PFSK-1 (cell line): ENCODE measurements at regions not wholly inside any gene's neighbourhood (a gene's known extent, or its start where the extent isn't known, plus 50 kb on each side); places are given as distances from the start of the nearest gene placed in this dataset.

ENCODE experiments used
- FOXP2 ChIP-seq: optimal IDR thresholded peaks from 2 replicates; pipeline ENCODE3; 2011; ENCODE audit warnings: borderline replicate concordance, control low read depth, inconsistent platforms; ENCODE audit not compliant: insufficient read depth; ENCODE audit errors: extremely low read length, extremely low read depth
- POLR2AphosphoS5 ChIP-seq: IDR thresholded peaks from 2 replicates; pipeline ENCODE4 v1.6.1; 2012; ENCODE audit warnings: low read depth, mild to moderate bottlenecking, control low read depth, low read length, moderate library complexity
- REST ChIP-seq, 2 experiments: IDR thresholded peaks; 2 replicates each; pipeline versions ENCODE4 v1.6.1 to v1.8.0; 2011 to 2012; ENCODE audit warnings: low read depth in 2 of 2, low read length in 2 of 2, control low read depth in 1 of 2, inconsistent platforms in 1 of 2, mild to moderate bottlenecking in 1 of 2, moderate library complexity in 1 of 2; ENCODE audit not compliant: insufficient read depth in 1 of 2
- TAF1 ChIP-seq: IDR thresholded peaks from 2 replicates; pipeline ENCODE4 v1.6.1; 2012; ENCODE audit warnings: low read length, control low read depth, borderline replicate concordance; ENCODE audit not compliant: insufficient read depth

- TF ChIP-seq POLR2AphosphoS5 (no peak), FOXP2 (no peak), TAF1 (no peak), REST (IDR thresholded peaks at IDR 0.05; ENCODE audit: insufficient read depth in 1 of 2, low read depth in 2 of 2, low read length in 2 of 2) (no peak)
Measured at GRCh38 chr9:13487071-13487470, 207.6 kb upstream of the MPDZ start.
